Pulmonary artery endothelial cell (primary cell): ENCODE measurements at regions not wholly inside any gene's neighbourhood (a gene's known extent, or its start where the extent isn't known, plus 50 kb on each side); places are given as distances from the start of the nearest gene placed in this dataset.

Experiments
- DNase-seq: peaks from one replicate; pipeline ENCODE4 v3.0.0-alpha.2; 2011; ENCODE audit warnings: low read depth, low spot score

DNA sequence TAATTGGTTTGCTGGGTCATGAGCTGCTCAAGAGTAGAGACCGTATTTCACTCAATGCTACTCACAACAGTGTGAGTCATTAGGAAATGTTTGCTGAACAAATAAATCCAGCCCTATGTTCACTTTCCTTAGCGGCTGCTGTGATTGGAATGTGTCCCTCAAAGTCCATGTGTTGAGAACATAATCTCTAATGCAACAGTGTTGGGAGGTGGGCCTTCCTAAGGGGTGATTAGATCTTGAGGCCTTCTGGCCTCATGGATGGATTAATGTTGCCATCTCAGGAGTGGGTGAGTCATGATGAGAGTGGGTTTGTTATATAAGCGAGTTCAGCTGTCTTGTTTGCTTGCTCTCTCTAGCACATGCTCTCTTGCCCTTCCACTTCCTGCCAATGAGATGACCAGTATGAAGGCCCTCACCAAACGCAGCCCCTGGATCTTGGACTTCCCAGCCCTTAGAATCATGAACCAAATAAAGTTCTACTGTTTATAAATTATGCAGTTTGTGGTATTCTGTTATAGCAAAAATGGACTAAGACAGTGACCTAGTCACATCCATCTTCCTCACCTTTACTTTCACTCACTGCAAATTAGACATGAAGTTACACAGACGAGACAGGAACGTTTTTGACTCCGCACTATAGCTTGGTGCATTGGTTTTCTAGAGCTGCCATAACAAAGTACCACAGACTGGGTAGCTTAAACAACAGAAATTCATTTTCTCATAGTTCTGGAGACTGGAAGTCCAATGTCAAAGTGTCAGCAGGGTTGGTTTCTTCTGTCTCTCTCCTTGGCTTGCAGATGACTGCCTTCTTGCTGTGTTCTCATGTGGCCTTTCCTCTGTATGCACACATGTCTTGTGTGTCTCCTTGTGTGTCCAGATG, 50.9 kb upstream of the FAM169A start:
- DNase-seq, result no peak
